HuH-7.5 (cell line): ENCODE measurements at regions not wholly inside any gene's neighbourhood (a gene's known extent, or its start where the extent isn't known, plus 50 kb on each side); places are given as distances from the start of the nearest gene placed in this dataset.
"Not testable (repeated sequence)": the region's sequence is repeated elsewhere in the genome, so short reads cannot be mapped to it uniquely, and the experiment has no call there.

Source experiments
- DNase-seq: peaks from one replicate; pipeline ENCODE4 v3.0.0; 2011; ENCODE audit warnings: low spot score

- DNase-seq, result no peak
These were observed 225.0 kb downstream of the CYP26B1 start for GRCh38 chr2:71922499-71923142.

- no peak for DNase-seq
These were observed 225.6 kb downstream of the CYP26B1 start for GRCh38 chr2:71922091-71922490.

GRCh38 chr2:71920819-71921218 lies 226.8 kb downstream of the CYP26B1 start:
- DNase-seq, result not testable (repeated sequence)

GRCh38 chr2:71919708-71920107 lies 228.0 kb downstream of the CYP26B1 start:
- DNase-seq, result no peak

- no peak for DNase-seq
These were observed 237.4 kb downstream of the CYP26B1 start for GRCh38 chr2:71910277-71910676.

GRCh38 chr2:71908798-71909197 lies 238.9 kb downstream of the CYP26B1 start:
- no peak for DNase-seq

- no peak for DNase-seq
These were observed 240.2 kb downstream of the CYP26B1 start for GRCh38 chr2:71907503-71907902.

GRCh38 chr2:71906357-71906973 lies 241.2 kb downstream of the CYP26B1 start:
- DNase-seq, result no peak

- no peak for DNase-seq
These were observed 242.5 kb downstream of the CYP26B1 start for GRCh38 chr2:71905205-71905604.

- DNase-seq, result no peak
These were observed 243.8 kb downstream of the CYP26B1 start for GRCh38 chr2:71903841-71904240.

- no peak for DNase-seq
These were observed 246.2 kb downstream of the CYP26B1 start for GRCh38 chr2:71901466-71901865.

- DNase-seq, result no peak
These were observed 248.6 kb downstream of the CYP26B1 start for GRCh38 chr2:71898851-71899681.

GRCh38 chr2:71898375-71898774 lies 249.3 kb downstream of the CYP26B1 start:
- DNase-seq, result no peak

- DNase-seq, result no peak
These were observed 249.8 kb downstream of the CYP26B1 start for GRCh38 chr2:71897836-71898235.

- no peak for DNase-seq
These were observed 250.6 kb downstream of the CYP26B1 start for GRCh38 chr2:71897137-71897480.

GRCh38 chr2:71896385-71897136 lies 251.1 kb downstream of the CYP26B1 start:
- no peak for DNase-seq

- DNase-seq, result no peak
These were observed 252.1 kb downstream of the CYP26B1 start for GRCh38 chr2:71895320-71896161.

- DNase-seq, result no peak
These were observed 253.4 kb downstream of the CYP26B1 start for GRCh38 chr2:71894261-71894660.

- DNase-seq, result no peak
These were observed 254.0 kb downstream of the CYP26B1 start for GRCh38 chr2:71893646-71894045.

GRCh38 chr2:71892896-71893295 lies 254.8 kb downstream of the CYP26B1 start:
- no peak for DNase-seq

GRCh38 chr2:71892423-71892730 lies 255.3 kb downstream of the CYP26B1 start:
- no peak for DNase-seq
